HG02938 (cell line): ENCODE measurements at regions not wholly inside any gene's neighbourhood (a gene's known extent, or its start where the extent isn't known, plus 50 kb on each side); places are given as distances from the start of the nearest gene placed in this dataset.
A peak's percentile ranks its signal among the peaks of the same experiment; 100 is the strongest.

Experiments
- ATAC-seq: cut with Tn5 transposase; IDR thresholded peaks from one replicate; pipeline ENCODE4 v1.9.1; 2021; ENCODE audit warnings: mild to moderate bottlenecking, moderate library complexity; ENCODE audit not compliant: unreplicated experiment

DNA sequence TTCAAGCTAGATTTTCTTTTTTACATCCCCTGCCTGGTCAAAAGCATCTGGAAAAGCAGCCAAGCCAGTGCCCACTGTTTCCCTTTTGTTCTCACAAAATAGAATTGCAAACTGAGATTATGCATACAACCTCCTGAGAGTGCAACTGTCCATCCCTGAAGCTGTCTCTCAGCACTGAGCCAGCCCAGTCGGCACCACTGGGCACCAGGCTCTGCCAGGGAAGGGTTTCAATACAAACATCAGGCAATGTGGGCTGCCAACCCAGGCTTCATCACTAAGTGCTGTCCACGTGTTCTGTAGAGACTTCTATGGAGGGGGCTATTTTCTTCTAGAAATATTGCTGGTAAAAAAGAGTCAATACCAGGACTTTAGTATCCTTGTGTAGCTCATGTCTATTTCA lies 356.3 kb upstream of the TBL1XR1 start:
- no peak for ATAC-seq

DNA sequence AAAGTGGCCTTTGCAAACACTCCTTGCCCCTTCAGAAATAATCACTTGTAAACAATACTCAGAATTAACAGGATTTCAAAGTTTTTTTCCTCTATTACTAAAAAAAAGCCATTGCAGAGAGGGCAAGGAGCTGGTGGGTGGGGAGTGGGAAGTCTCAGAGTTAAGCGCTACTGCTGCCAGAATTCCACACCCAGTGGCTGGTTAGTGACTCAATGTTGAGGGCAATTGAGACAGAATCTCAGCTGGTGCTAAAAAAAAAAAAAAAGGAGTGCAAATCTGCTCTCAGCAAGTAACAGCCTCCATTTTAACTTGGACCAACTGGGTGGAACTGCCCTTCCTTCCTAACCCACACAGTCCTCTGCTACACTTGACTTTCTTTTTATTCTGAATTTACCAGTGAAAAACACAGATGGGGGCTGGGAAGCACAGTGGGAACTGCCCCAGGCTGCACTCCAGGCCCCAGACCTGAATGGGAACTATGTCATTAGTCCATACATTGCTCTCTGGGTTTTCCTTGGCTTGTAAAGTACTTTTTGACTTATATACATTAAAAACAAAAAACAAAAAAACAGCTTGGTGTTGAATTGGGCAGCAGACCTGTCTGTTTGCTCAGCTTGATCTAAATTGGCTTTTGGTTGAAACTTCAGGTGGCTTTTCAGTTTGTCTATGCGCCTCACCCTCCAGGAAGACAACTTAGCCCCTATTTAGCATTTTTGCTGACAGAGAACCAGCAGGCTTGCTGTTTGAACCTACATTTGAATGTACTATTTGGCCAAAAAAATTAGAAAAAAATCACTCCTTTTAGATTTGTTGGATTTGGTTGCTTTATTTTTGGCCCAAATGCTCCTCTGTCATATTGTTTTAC lies 357.8 kb upstream of the TBL1XR1 start:
- no peak for ATAC-seq

DNA sequence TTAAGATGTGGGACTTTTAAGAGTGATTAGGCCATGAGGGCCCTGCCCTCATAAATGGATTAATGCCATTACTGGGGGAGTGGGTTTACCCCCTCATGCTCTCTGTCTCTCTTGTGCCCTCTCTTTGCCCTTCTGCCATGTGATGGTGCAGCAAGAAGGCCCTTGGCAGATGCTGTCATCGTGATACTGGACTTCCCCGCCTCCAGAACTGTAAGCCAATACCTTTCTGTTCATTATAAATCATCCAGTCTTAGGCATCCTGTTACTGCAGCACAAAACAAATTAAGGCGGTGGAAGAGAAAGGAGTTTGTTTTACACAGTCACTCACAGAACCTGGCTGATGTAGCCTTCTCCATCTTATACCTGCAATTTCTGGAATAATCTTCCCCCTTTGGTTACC lies 360.3 kb upstream of the TBL1XR1 start:
- no peak for ATAC-seq

DNA sequence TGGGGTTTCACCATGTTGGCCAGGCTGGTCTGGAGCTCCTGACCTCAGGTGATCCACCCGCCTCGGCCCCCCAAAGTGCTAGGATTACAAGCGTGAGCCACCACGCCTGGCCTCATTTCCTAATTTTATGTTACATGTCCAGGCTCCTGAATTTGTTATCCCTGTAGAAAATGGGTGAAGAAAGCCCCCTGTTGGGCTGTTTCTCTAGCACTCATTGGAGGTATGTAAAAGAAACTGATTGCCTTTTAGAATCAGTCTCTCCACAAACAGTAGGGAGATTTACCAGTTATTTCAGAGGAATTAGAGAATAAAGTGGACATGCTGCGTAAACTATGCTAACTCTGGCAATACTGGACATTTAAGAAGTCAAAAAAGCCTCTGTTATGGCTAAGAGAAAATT lies 364.1 kb upstream of the TBL1XR1 start:
- ATAC-seq, result no peak

DNA sequence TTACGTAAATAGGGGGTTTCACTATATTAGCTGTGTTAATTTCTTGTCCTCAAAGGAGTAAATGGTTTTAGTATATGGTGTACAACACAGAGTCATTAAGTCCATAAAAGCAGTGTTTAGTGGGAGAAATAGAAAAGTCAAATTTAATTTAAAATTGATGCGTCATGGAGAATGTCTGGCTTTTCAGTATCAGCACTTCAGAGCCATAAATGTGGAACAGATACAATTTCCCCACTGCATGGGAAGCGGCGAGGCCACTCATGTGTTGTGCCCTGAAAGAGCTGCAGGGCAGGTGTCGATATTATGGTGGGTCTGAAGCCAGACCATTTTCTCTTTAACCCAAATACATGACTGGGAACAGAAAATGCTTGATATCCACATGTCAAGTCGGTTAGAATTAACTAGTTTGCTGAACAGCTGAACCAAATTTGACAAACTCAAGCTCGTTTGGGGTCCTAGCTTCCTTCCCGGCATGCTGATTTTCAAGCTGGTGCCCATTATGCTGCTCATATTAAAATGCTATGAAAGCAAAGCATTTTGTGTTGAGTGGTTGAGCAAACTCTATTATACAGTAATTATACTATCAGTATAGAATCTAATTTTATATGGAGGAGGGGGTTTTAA lies 364.6 kb upstream of the TBL1XR1 start:
- ATAC-seq, result no peak

DNA sequence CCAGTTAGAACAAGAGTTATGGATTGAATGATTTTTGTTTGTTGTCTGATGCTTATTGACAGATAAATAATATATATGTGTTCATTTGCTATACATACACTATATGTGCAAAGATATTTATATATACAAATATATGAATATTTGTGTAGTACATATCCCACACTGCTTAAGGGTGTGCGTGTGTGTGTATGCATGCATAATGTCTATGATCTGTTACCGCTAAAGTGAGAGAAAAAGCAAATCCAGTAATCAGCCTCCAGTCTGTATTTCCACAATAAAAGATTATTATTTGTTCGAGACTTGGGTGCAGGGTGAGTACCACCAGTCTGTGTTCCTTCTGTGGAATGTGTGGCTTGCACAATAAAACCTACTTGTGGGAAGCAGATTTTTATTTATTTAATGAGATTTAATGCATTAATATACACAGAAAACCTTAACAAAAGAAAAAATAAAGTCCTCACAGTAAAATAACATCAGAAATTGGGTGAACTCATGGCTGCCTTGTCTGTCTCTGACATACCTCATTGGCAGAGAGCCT lies 366.0 kb upstream of the TBL1XR1 start:
- no peak for ATAC-seq

DNA sequence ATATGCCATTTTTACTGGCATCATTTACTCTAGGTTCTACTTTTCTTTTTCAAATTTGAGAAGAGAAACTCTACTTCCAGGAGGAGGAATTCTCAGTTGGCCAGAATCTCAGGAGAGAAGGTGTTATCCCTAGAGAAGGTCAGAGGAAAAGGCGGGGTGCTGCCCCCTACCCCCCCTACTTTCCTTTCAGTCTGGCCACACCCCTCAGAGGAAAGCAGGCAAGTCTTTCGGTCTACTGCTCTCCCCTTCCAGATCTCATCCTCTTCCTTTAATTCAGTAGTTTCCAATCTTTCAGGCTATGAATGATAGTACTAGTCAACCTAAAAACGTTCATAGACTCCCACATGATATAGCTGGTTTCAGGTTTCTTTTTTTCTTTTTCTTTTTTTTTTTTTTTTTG lies 366.5 kb upstream of the TBL1XR1 start:
- ATAC-seq, result no peak

DNA sequence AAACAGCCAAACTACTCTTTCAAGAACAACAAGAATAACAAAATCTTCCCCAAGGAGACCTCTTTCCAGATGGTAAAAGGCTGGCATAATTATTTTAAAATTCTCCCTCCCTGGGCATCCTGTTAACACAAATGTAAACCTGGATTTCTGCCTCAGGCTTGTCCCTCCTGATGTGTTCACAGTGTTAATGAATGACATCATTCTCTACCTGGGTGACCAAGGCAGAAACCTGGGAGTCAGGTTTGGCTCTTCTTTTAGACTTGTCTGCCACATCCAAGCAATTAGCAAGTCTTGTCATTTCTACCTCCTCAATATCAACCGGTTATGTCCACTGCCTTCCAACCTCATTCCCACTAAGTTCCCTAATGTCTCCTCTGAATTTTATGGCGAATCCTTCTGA lies 368.7 kb upstream of the TBL1XR1 start:
- ATAC-seq, result no peak

DNA sequence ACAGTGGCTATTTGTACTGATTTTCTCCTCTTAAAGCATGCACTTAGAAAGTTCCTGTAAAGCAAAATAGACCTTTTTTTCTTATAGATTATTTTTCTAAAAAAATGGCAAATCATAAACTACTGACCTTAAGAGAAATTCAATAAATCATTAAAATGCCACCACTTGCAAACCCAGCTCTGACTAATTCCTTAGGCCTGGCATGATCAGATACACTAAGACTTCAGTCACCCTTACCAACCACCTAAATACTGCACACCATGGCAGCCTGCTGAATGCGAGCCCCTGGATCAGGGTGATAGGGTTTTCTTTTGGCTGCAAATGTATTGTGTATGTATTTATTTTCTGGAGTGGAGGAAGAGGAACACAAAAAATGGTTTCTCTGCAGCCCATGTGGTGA lies 370.6 kb upstream of the TBL1XR1 start:
- ATAC-seq, result no peak

DNA sequence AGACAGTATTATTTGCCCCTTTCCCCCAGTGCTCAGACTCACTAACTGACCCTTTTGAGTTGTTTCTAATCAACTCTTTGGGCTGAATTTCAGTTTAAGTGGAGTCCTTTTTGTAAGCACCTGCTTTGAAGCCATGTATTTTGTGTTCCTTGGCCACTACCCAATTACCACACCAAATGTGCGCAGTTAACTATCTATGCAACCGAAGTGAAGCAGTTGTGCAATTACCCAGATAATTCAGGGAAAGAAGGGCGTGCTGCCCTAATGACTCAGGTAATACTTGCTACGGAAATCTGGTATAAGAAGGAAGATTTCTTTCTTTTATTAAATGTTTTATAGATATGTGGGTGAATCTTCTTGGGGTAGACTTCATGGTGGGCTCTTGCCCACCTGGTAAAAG lies 371.9 kb upstream of the TBL1XR1 start:
- ATAC-seq, result no peak

DNA sequence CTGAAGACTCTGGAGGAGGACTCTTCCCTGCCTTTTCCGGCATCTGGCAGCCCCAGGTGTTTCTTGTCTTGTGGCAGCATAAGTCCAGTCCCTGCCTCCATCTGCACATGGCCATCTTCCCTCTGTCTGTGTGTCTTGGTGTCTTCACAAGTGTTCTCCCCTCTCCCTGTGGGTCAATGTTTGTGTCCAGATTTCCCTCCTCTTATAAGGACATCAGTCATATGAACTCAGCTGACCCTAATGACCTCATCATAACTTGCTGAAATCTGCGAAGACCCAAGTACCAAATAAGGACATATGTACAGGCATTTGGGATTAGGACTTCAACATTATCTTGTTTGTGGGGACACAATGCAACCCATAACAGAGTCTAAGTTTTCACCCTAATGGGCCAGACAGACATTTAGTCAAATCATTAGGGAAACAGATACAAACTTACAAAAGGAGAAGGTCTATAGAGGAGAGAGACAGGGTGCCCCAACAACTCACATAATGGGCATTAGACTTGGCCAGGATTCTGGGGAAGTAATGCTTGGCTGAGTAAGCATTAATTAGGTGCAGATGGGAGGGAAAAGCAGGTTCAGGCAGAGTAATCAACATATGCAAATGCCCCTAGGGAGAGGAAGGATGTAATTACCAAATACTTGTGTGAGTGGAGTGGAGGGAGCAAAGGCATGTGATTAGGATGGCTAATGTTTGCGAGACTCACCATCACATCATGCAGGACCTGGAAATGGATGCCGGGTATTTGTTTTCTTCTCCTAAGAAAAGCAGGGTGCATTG lies 372.8 kb upstream of the TBL1XR1 start:
- ATAC-seq, result no peak

DNA sequence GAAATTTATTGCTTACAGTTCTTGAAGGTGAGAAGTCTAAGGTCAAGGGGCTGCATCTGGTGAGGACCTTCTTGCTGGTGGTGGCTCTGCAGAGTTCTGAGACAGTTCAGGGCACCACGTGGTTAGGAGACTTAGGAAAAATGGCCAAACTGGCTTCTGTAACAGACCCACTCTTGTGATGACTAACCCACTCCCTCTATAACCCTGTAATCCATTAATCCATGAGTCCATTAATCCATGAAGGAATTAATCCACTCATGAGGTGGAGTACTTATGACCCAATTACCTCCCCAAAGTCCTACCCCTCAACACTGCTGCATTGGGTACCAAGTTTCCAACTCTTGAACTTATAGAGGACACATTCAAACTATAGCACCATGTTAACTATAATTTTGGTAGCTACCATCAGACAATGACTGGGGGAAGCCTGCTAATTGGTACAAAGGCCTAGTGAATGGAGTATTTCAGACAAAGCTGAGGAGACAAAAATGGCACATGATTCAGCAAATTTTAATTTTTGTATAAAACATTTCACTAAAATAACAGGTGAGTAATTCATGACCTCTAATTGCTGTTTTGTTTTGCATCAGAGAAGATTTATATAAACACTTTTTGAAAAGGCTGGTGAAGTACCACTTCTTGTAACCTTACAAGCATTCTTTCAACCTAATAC lies 374.1 kb upstream of the TBL1XR1 start:
- ATAC-seq, result no peak

DNA sequence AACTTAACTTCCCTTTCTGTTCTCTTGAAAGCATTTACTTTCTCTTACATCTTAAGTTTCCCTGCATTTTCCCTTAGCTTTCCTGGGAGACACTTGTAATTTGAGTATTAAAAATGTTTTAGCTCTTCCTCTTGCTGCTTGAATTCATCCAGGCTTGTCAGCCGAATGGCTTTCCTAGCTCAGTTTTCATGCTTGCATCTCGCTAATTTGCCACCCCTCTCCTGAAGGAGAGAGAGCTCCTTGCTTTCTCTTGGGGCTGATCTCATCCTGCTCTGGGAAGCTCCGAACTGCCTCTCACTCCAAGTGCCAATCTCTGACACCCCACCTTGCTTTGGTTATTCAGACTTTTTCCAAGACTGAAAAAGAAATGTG lies 374.6 kb upstream of the TBL1XR1 start:
- no peak for ATAC-seq

DNA sequence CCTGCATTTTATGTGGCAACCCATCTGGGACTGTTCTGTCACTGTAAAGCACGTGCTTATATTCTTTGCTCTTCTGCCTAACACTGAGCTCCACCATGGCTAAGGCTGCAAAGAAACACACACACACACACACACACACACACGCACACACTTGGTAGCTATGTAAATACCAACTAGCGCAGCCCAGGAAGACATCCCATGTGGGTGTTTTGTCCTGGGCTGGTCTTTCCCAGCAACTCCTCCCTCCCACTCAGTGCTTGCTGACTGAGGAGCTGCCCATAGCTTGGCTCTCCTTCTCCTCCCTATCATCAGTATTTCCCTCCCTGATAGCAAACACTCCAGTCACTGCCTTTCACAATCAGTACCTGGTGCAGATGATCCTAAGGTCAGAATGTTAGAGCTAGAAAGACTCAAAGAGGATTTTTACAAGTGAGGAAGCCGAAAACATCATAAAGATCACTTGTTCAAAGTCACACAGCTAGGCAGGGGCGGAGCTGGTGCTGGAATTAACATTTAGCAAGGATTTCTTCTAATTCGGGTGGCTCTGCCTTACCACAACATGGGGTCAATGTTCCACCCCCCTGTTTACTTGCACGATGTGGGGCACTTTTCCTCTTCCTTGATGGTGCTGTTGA lies 377.1 kb upstream of the TBL1XR1 start:
- ATAC-seq, result no peak

DNA sequence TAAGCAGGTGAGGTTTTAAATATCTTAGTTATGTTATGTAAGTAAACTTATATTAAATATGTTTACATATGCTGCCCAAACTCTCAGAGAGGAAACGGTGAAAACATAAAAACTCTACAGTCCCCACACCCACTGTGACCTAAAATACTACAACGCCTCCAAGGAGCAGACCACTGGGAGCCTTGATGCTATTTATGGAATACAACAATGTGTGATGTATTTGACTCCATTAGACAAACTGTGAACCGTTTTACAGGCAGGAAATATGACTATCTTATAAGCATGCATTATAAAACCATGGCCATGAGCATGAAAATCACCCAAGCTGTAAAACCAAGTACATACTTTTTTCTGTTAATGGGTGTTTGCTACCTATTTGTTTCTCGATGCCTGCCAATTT lies 379.5 kb upstream of the TBL1XR1 start:
- no peak for ATAC-seq

DNA sequence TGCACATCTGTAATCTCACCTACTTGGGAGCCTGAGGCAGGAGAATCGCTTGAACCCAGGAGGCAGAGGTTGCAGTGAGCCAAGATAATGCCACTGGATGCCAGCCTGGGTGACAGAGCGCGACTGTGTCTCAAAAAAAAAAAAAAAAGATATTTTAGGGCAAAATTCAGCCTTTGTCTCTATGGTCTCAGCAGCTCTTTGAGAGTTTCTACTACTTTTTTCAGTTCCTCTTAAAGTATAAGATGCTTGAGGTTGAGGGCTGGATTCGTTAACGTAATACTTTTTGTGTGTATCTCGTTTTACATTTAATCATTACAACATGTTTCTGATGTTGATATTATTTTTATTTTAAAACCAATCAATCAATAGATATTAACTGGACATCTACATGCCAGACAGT lies 381.2 kb upstream of the TBL1XR1 start:
- peak; percentile 88 for ATAC-seq

DNA sequence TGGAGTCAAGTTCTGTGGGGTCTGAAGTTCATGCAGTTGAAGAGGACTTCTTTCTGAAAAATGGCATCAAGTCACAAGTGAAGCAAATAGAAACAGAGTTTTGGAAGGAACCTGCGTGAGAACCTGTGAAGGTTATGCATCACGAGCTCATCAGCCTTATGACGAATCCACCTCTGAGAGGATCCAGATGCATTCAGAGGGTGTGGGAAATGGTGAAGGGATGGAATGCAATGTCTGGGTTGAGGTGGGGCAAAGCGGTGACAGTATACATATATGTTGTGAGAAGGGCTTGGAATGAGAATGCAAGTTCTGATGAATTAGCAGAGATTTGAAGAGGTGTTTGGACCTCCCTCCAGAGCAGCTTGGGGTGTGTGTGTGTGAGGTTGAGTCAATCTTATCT lies 382.1 kb upstream of the TBL1XR1 start:
- ATAC-seq, result no peak

DNA sequence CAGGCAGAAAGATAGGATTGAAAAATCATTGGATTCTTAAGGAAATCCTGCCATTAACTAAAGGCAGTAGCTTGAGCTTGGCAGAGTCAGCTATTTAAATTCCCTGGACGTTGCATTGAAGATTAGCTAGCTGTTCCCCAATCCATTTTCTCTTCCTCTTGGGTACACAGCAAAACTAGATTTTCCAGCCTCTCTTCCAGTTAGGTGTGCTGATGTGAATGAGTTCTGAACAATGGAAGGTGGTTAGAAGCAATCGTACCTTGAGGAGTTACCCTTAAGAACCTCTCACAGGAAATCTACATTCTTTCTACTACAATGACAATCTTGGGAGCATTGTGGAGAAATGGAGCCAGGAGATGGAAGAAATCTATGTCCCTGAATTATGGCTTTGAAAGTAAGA lies 383.2 kb upstream of the TBL1XR1 start:
- ATAC-seq, result no peak

DNA sequence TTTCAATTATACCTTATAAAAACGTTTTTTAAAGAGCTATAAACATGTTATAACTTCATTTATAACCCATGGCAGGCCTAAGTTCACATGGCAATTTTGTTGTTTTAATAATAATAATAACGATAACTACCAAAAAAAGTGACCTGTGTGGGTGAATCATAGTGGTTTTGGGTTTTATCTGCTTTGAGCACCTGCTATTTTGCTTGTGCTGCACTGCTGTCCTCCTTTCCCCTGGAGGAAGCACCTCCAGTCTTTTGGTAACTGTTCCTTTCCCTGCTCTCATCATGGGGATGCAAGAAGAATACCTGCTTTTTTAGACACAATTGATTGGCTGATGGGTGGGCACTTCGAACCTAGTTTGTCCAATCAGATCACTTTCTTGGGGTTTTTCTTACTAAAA lies 388.0 kb upstream of the TBL1XR1 start:
- no peak for ATAC-seq

DNA sequence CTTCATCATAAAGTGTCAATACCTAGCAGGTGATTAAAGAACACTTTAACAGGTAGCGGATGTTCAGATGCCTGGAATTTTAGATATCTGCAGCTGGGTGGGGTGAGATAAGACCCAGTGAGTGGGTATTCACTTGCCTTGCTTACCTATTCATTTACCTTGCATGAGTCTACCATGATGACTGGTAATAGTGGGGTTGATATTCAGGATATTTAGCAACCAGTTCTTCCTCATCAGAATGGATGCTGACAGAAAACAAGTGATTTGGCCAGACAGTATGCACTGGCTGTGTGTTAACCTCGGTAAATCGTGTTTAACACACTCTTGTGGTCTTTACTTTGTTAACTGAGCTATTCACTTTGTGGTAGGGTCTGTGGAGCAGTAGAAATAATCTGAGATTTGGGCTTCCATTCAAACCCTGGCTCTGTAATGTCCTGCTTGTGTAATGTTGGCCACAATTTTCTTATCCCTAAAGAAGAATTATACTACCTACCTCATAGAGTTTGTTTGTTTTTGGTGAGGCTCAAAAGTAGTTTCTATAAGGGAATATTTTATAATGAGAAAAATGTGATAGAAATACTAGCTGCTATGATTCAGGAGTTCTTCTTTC lies 391.9 kb upstream of the TBL1XR1 start:
- ATAC-seq, result no peak
